ENCODE measurements at regions not wholly inside any gene's neighbourhood (a gene's known extent, or its start where the extent isn't known, plus 50 kb on each side); places are given as distances from the start of the nearest gene placed in this dataset.

GRCh38 chr2:236508466-236508865 lies 61.2 kb upstream of the ACKR3 start:
- TF ChIP-seq POLR2A (IDR thresholded peaks at IDR 0.05) (no peak), CTCF (IDR thresholded peaks at IDR 0.05) (no peak)
